ENCODE measurements at regions not wholly inside any gene's neighbourhood (a gene's known extent, or its start where the extent isn't known, plus 50 kb on each side); places are given as distances from the start of the nearest gene placed in this dataset.

DNA sequence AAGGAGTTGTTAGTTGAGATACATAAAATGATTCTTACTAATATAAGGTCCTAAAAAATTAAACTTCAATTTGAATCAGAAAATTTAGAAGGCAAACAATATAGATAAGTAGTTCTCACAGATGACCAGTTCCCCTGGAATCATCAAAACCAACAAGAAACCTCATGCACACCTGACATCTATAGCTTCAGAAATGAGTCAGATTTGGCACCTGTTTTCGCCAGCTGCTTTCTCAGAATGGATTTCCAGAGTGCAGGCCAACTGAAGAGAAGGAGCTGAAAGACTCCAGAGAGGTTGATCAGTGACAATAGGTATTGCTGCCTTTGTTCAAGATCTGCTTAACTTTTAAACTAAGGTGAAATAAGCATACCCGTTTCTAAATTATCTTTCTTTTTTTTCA, 192.4 kb downstream of the RDH14 start:
- Histone ChIP-seq H2AFZ (no peak overlapping the region), H3K27me3 (ENCODE audit: insufficient read depth) (no peaks in the 10 kb centered on the region), H3K79me2 (replicated peaks; ENCODE audit: insufficient read depth) (no peaks in the 10 kb centered on the region), H3K4me3 (no peak overlapping the region), H3F3A (replicated peaks; ENCODE audit: low read depth) (no peaks in the 10 kb centered on the region), H3K9me2 (ENCODE audit: insufficient read depth) (no peaks in the 10 kb centered on the region), H4K20me1 (replicated peaks; ENCODE audit: insufficient read depth) (no peaks in the 10 kb centered on the region), H3K36me3 (ENCODE audit: insufficient read depth) (no peaks in the 10 kb centered on the region), H3K4me2 (no peak overlapping the region), H3K4me1 (ENCODE audit: insufficient read depth) (no peaks in the 10 kb centered on the region), H3K27ac (ENCODE audit: low read depth) (no peak overlapping the region)
- no peak overlapping the region for H3K27ac Mint-ChIP-seq
- H3K27me3 Mint-ChIP-seq (ENCODE audit: insufficient read depth, low read depth, poor library complexity): no peaks in the 10 kb centered on the region
- no peaks in the 10 kb centered on the region for H3K36me3 Mint-ChIP-seq (ENCODE audit: low read depth)
- no peaks in the 10 kb centered on the region for H3K4me1 Mint-ChIP-seq
- no peak for ATAC-seq
- DNase-seq (ENCODE audit: low spot score): no peak
- no peak for TF ChIP-seq CREB1 (CRISPR knock-in tag; IDR thresholded peaks at IDR 0.05; ENCODE audit: low read depth)
- no peak for TF ChIP-seq POLR2AphosphoS5 (IDR thresholded peaks at IDR 0.05; ENCODE audit: low read depth)
- TF ChIP-seq, protein P1, sequence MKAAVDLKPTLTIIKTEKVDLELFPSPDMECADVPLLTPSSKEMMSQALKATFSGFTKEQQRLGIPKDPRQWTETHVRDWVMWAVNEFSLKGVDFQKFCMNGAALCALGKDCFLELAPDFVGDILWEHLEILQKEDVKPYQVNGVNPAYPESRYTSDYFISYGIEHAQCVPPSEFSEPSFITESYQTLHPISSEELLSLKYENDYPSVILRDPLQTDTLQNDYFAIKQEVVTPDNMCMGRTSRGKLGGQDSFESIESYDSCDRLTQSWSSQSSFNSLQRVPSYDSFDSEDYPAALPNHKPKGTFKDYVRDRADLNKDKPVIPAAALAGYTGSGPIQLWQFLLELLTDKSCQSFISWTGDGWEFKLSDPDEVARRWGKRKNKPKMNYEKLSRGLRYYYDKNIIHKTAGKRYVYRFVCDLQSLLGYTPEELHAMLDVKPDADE (IDR thresholded peaks at IDR 0.05): no peak
- TF ChIP-seq EZH2phosphoT487 (IDR thresholded peaks at IDR 0.05; ENCODE audit: unreplicated experiment): no peak
- no peak for TF ChIP-seq ZNF114 (CRISPR knock-in tag; IDR thresholded peaks at IDR 0.05)
- no peak for TF ChIP-seq STAT1 (IDR thresholded peaks at IDR 0.05; ENCODE audit: unreplicated experiment)
- TF ChIP-seq, protein P2, sequence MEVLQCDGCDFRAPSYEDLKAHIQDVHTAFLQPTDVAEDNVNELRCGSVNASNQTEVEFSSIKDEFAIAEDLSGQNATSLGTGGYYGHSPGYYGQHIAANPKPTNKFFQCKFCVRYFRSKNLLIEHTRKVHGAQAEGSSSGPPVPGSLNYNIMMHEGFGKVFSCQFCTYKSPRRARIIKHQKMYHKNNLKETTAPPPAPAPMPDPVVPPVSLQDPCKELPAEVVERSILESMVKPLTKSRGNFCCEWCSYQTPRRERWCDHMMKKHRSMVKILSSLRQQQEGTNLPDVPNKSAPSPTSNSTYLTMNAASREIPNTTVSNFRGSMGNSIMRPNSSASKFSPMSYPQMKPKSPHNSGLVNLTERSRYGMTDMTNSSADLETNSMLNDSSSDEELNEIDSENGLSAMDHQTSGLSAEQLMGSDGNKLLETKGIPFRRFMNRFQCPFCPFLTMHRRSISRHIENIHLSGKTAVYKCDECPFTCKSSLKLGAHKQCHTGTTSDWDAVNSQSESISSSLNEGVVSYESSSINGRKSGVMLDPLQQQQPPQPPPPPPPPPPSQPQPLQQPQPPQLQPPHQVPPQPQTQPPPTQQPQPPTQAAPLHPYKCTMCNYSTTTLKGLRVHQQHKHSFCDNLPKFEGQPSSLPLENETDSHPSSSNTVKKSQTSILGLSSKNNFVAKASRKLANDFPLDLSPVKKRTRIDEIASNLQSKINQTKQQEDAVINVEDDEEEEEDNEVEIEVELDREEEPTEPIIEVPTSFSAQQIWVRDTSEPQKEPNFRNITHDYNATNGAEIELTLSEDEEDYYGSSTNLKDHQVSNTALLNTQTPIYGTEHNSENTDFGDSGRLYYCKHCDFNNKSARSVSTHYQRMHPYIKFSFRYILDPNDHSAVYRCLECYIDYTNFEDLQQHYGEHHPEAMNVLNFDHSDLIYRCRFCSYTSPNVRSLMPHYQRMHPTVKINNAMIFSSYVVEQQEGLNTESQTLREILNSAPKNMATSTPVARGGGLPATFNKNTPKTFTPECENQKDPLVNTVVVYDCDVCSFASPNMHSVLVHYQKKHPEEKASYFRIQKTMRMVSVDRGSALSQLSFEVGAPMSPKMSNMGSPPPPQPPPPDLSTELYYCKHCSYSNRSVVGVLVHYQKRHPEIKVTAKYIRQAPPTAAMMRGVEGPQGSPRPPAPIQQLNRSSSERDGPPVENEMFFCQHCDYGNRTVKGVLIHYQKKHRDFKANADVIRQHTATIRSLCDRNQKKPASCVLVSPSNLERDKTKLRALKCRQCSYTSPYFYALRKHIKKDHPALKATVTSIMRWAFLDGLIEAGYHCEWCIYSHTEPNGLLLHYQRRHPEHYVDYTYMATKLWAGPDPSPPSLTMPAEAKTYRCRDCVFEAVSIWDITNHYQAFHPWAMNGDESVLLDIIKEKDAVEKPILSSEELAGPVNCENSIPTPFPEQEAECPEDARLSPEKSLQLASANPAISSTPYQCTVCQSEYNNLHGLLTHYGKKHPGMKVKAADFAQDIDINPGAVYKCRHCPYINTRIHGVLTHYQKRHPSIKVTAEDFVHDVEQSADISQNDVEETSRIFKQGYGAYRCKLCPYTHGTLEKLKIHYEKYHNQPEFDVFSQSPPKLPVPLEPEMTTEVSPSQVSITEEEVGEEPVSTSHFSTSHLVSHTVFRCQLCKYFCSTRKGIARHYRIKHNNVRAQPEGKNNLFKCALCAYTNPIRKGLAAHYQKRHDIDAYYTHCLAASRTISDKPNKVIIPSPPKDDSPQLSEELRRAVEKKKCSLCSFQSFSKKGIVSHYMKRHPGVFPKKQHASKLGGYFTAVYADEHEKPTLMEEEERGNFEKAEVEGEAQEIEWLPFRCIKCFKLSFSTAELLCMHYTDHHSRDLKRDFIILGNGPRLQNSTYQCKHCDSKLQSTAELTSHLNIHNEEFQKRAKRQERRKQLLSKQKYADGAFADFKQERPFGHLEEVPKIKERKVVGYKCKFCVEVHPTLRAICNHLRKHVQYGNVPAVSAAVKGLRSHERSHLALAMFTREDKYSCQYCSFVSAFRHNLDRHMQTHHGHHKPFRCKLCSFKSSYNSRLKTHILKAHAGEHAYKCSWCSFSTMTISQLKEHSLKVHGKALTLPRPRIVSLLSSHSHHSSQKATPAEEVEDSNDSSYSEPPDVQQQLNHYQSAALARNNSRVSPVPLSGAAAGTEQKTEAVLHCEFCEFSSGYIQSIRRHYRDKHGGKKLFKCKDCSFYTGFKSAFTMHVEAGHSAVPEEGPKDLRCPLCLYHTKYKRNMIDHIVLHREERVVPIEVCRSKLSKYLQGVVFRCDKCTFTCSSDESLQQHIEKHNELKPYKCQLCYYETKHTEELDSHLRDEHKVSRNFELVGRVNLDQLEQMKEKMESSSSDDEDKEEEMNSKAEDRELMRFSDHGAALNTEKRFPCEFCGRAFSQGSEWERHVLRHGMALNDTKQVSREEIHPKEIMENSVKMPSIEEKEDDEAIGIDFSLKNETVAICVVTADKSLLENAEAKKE (CRISPR knock-in tag; IDR thresholded peaks at IDR 0.05): no peak
- TF ChIP-seq, protein P3, sequence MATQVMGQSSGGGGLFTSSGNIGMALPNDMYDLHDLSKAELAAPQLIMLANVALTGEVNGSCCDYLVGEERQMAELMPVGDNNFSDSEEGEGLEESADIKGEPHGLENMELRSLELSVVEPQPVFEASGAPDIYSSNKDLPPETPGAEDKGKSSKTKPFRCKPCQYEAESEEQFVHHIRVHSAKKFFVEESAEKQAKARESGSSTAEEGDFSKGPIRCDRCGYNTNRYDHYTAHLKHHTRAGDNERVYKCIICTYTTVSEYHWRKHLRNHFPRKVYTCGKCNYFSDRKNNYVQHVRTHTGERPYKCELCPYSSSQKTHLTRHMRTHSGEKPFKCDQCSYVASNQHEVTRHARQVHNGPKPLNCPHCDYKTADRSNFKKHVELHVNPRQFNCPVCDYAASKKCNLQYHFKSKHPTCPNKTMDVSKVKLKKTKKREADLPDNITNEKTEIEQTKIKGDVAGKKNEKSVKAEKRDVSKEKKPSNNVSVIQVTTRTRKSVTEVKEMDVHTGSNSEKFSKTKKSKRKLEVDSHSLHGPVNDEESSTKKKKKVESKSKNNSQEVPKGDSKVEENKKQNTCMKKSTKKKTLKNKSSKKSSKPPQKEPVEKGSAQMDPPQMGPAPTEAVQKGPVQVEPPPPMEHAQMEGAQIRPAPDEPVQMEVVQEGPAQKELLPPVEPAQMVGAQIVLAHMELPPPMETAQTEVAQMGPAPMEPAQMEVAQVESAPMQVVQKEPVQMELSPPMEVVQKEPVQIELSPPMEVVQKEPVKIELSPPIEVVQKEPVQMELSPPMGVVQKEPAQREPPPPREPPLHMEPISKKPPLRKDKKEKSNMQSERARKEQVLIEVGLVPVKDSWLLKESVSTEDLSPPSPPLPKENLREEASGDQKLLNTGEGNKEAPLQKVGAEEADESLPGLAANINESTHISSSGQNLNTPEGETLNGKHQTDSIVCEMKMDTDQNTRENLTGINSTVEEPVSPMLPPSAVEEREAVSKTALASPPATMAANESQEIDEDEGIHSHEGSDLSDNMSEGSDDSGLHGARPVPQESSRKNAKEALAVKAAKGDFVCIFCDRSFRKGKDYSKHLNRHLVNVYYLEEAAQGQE (IDR thresholded peaks at IDR 0.05; ENCODE audit: unreplicated experiment): no peak
- no peak for TF ChIP-seq EZH2 (IDR thresholded peaks at IDR 0.05; ENCODE audit: low read depth, unreplicated experiment)
- TF ChIP-seq CTCF (conservative IDR thresholded peaks at IDR 0.05; ENCODE audit: low read depth in 2 of 2): no peak
- no peak for TF ChIP-seq ZNF331 (CRISPR knock-in tag; IDR thresholded peaks at IDR 0.05; ENCODE audit: low read depth)
- no peak for TF ChIP-seq NANOG (IDR thresholded peaks at IDR 0.05; ENCODE audit: borderline replicate concordance)
- TF ChIP-seq JUNB (IDR thresholded peaks at IDR 0.05; ENCODE audit: unreplicated experiment): no peak
- no peaks in the 10 kb centered on the region for H3K9me3 Mint-ChIP-seq
- H3K4me3 Mint-ChIP-seq: no peak overlapping the region
